OCI-LY7 (cell line): ENCODE measurements at regions not wholly inside any gene's neighbourhood (a gene's known extent, or its start where the extent isn't known, plus 50 kb on each side); places are given as distances from the start of the nearest gene placed in this dataset.

Source experiments
- BruUV-seq: library from RNA; stranded (reverse); fragments of 400-500 nt; replicated peaks from 2 replicates; lab custom pipeline; 2021; lab: Mats Ljungman, UMichigan
- CTCF ChIA-PET: fragments of 300-600 bp; sonication (Branson Sonifier 250); formaldehyde crosslinking; loops from one replicate; lab custom pipeline; 2022; ENCODE audit warnings: antibody characterized with exemption; ENCODE audit not compliant: unreplicated experiment; lab: Charles Lee
- POLR2A ChIA-PET: fragments of 300-600 bp; sonication (Branson Sonifier 250); formaldehyde crosslinking; loops from one replicate; lab custom pipeline; 2022; ENCODE audit warnings: antibody characterized with exemption; lab: Charles Lee
- DNase-seq: peaks from one replicate; pipeline ENCODE4 v3.0.0-alpha.2; 2015; ENCODE audit warnings: low spot score
- H2AFZ ChIP-seq: fragments of 200-600 bp; sonication (generic), shearing (Covaris generic); 2 replicates; pipeline ENCODE4 v1.6.1; 2014; ENCODE audit warnings: mild to moderate bottlenecking, antibody characterized with exemption, low read length, moderate library complexity
- H3K27ac ChIP-seq: fragments of 200-600 bp; sonication (generic); 2 replicates; pipeline ENCODE4 v1.5.1; 2014; ENCODE audit warnings: mixed run types, low read depth, mild to moderate bottlenecking, moderate library complexity, low read length, inconsistent platforms; ENCODE audit not compliant: poor library complexity, severe bottlenecking
- H3K36me3 ChIP-seq: fragments of 200-600 bp; sonication (generic); 2 replicates; pipeline ENCODE4 v1.6.1; 2014; ENCODE audit warnings: mild to moderate bottlenecking, antibody characterized with exemption, low read length, moderate library complexity, mixed read lengths; ENCODE audit not compliant: insufficient read depth
- H3K4me1 ChIP-seq: fragments of 200-600 bp; sonication (generic); 2 replicates; pipeline ENCODE4 v1.5.1; 2014; ENCODE audit warnings: mild to moderate bottlenecking, low read length; ENCODE audit not compliant: insufficient read depth, poor library complexity, severe bottlenecking
- H3K4me2 ChIP-seq: fragments of 200-600 bp; sonication (generic); 2 replicates; pipeline ENCODE4 v1.6.1; 2014; ENCODE audit warnings: mild to moderate bottlenecking, low read length
- H3K4me3 ChIP-seq: fragments of 200-600 bp; sonication (generic); 2 replicates; pipeline ENCODE4 v1.5.1; 2014; ENCODE audit warnings: mild to moderate bottlenecking, low read depth, low read length; ENCODE audit not compliant: poor library complexity, severe bottlenecking
- H3K79me2 ChIP-seq: fragments of 200-600 bp; sonication (generic); 2 replicates; pipeline ENCODE4 v1.6.1; 2016; ENCODE audit warnings: low read depth, mild to moderate bottlenecking, low read length, moderate library complexity, mixed read lengths; ENCODE audit not compliant: insufficient read depth
- H3K9me2 ChIP-seq: fragments of 200-600 bp; sonication (generic); 2 replicates; pipeline ENCODE4 v1.6.1; 2016; ENCODE audit warnings: mild to moderate bottlenecking, low read length, mixed read lengths; ENCODE audit not compliant: insufficient read depth
- H3K9me3 ChIP-seq: fragments of 200-600 bp; sonication (generic); 2 replicates; pipeline ENCODE4 v1.6.1; 2014; ENCODE audit warnings: mild to moderate bottlenecking, mixed run types, low read length, mixed read lengths
- H4K20me1 ChIP-seq: fragments of 200-600 bp; sonication (generic); 2 replicates; pipeline ENCODE4 v1.6.1; 2014; ENCODE audit warnings: mild to moderate bottlenecking, antibody characterized with exemption, low read length, moderate library complexity, mixed read lengths; ENCODE audit not compliant: insufficient read depth
- EZH2phosphoT487 ChIP-seq: fragments of 200-600 bp; sonication (generic); IDR thresholded peaks from 2 replicates; pipeline ENCODE4 v1.6.1; 2018; ENCODE audit warnings: low read depth, borderline replicate concordance, mild to moderate bottlenecking, mixed run types, antibody characterized with exemption, low read length, moderate library complexity, mixed read lengths
- intact Hi-C: fragments of 100-400 bp; cut with micrococcal nuclease; formaldehyde crosslinking; loops from one replicate; pipeline ENCODE4 v1.10.0; 2022; ENCODE audit not compliant: unreplicated experiment
- TF ChIP-seq, protein P1 (sequence below): fragments of 200-600 bp; sonication (generic); conservative IDR thresholded peaks from 2 replicates; pipeline ENCODE4 v1.5.1; 2014; ENCODE audit warnings: mild to moderate bottlenecking, antibody characterized with exemption, low read length, moderate library complexity, mixed read lengths

GRCh38 chr17:33689725-33690124, 396.6 kb upstream of the ASIC2 start:
- no peak for TF ChIP-seq EZH2phosphoT487
- TF ChIP-seq, protein P1, sequence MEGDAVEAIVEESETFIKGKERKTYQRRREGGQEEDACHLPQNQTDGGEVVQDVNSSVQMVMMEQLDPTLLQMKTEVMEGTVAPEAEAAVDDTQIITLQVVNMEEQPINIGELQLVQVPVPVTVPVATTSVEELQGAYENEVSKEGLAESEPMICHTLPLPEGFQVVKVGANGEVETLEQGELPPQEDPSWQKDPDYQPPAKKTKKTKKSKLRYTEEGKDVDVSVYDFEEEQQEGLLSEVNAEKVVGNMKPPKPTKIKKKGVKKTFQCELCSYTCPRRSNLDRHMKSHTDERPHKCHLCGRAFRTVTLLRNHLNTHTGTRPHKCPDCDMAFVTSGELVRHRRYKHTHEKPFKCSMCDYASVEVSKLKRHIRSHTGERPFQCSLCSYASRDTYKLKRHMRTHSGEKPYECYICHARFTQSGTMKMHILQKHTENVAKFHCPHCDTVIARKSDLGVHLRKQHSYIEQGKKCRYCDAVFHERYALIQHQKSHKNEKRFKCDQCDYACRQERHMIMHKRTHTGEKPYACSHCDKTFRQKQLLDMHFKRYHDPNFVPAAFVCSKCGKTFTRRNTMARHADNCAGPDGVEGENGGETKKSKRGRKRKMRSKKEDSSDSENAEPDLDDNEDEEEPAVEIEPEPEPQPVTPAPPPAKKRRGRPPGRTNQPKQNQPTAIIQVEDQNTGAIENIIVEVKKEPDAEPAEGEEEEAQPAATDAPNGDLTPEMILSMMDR = peak; percentile 57
- H3K4me1 ChIP-seq = no peaks in the 10 kb centered on the region
- H3K27ac ChIP-seq = no peak overlapping the region
- no peak overlapping the region for H3K4me2 ChIP-seq
- H3K9me2 ChIP-seq = no peaks in the 10 kb centered on the region
- H3K79me2 ChIP-seq = no peaks in the 10 kb centered on the region
- intact Hi-C loops = loop anchor here (5.0 kb wide), 1 partner anchor 63 kb away; no protein-coding TSS in a partner anchor
- ChIA-PET POLR2A (interaction anchor here (0.5 kb wide), 1 partner anchor 666 kb away, joined by 3 read pairs; no protein-coding TSS in a partner anchor), CTCF (no interaction called here)
- BruUV-seq = no TSS peak
- no peak for DNase-seq
- no peak overlapping the region for H2AFZ ChIP-seq
- H4K20me1 ChIP-seq = no peaks in the 10 kb centered on the region
- H3K4me3 ChIP-seq = no peak overlapping the region
- H3K9me3 ChIP-seq = no peaks in the 10 kb centered on the region
- no peaks in the 10 kb centered on the region for H3K36me3 ChIP-seq

DNA sequence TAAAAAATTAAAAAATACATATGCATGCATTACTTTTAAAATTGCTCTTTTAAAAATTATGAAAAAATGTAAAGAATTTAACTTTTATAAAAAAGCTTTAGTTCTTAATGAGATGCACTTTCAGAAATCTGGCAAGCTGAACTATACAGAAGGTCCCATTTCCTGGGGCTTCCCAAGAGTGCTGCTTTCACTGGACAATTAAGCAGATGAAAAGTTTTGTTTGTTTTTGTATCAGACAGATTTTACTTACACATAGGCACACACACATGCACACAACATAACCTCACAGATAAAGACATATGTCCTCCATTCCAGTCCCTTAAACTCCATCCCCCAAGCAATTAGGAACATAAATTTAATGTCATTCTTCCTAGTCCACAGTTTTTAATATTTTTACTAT, 402.3 kb upstream of the ASIC2 start:
- Histone ChIP-seq H3K27ac (no peak overlapping the region), H3K4me2 (no peak overlapping the region), H4K20me1 (no peaks in the 10 kb centered on the region), H3K4me1 (no peaks in the 10 kb centered on the region), H3K9me2 (no peaks in the 10 kb centered on the region), H3K79me2 (no peaks in the 10 kb centered on the region), H3K36me3 (no peaks in the 10 kb centered on the region), H2AFZ (no peak overlapping the region), H3K9me3 (no peaks in the 10 kb centered on the region), H3K4me3 (no peak overlapping the region)
- ChIA-PET CTCF (no interaction called here), POLR2A (no interaction called here)
- no TSS peak for BruUV-seq
- TF ChIP-seq EZH2phosphoT487 = no peak
- no peak for DNase-seq
- intact Hi-C loops = no loop called here

- intact Hi-C loops = no loop called here
- no TSS peak for BruUV-seq
Measured at GRCh38 chr17:33696102-33696501, 403.0 kb upstream of the ASIC2 start.

More at GRCh38 chr17:33696102-33696501, 403.0 kb upstream of the ASIC2 start:
- H3K4me3 ChIP-seq = no peak overlapping the region
- H3K36me3 ChIP-seq = no peaks in the 10 kb centered on the region
- POLR2A ChIA-PET = no interaction called here
- H3K9me3 ChIP-seq = no peaks in the 10 kb centered on the region
- no peak for DNase-seq
- CTCF ChIA-PET = no interaction called here
- no peaks in the 10 kb centered on the region for H3K79me2 ChIP-seq
- TF ChIP-seq, protein P1 = no peak
- no peak for TF ChIP-seq EZH2phosphoT487
- H3K9me2 ChIP-seq = no peaks in the 10 kb centered on the region
- H3K4me1 ChIP-seq = no peaks in the 10 kb centered on the region
- no peaks in the 10 kb centered on the region for H4K20me1 ChIP-seq
- no peak overlapping the region for H3K4me2 ChIP-seq
- no peak overlapping the region for H2AFZ ChIP-seq
- no peak overlapping the region for H3K27ac ChIP-seq
